Endothelial cell (in vitro differentiated cells): ENCODE measurements at regions not wholly inside any gene's neighbourhood (a gene's known extent, or its start where the extent isn't known, plus 50 kb on each side); places are given as distances from the start of the nearest gene placed in this dataset.

Experiments used
- DNase-seq: peaks from one replicate; pipeline ENCODE4 v3.0.0; 2021; ENCODE audit warnings: low spot score
- H3K27ac Mint-ChIP-seq: one replicate; pipeline ENCODE4 v1.8.0; 2021; ENCODE audit warnings: mixed read lengths, inconsistent platforms; ENCODE audit not compliant: unreplicated experiment
- H3K27me3 Mint-ChIP-seq: one replicate; pipeline ENCODE4 v1.8.0; 2021; ENCODE audit warnings: mild to moderate bottlenecking, moderate library complexity, mixed read lengths, inconsistent platforms; ENCODE audit not compliant: unreplicated experiment
- H3K36me3 Mint-ChIP-seq: one replicate; pipeline ENCODE4 v1.8.0; 2021; ENCODE audit warnings: mild to moderate bottlenecking, low read depth, mixed read lengths, inconsistent platforms; ENCODE audit not compliant: unreplicated experiment
- H3K4me1 Mint-ChIP-seq: one replicate; pipeline ENCODE4 v1.8.0; 2021; ENCODE audit warnings: mild to moderate bottlenecking, mixed read lengths, inconsistent platforms; ENCODE audit not compliant: unreplicated experiment
- H3K4me3 Mint-ChIP-seq: one replicate; pipeline ENCODE4 v1.8.0; 2021; ENCODE audit warnings: mild to moderate bottlenecking, mixed read lengths, inconsistent platforms; ENCODE audit not compliant: unreplicated experiment
- H3K9me3 Mint-ChIP-seq: one replicate; pipeline ENCODE4 v1.8.0; 2021; ENCODE audit warnings: mixed read lengths, inconsistent platforms; ENCODE audit not compliant: unreplicated experiment
- CTCF ChIP-seq: fragments of 200-600 bp; sonication (generic); IDR thresholded peaks from one replicate; pipeline ENCODE4 v1.5.0; 2021; ENCODE audit warnings: antibody characterized with exemption; ENCODE audit not compliant: unreplicated experiment

- no peak for TF ChIP-seq CTCF
- no peak for DNase-seq
- no peaks in the 10 kb centered on the region for H3K4me1 Mint-ChIP-seq
- no peak overlapping the region for H3K27ac Mint-ChIP-seq
- no peaks in the 10 kb centered on the region for H3K27me3 Mint-ChIP-seq
- no peak overlapping the region for H3K4me3 Mint-ChIP-seq
- H3K9me3 Mint-ChIP-seq = peaks cover 10% of the 10 kb centered on the region
- H3K36me3 Mint-ChIP-seq = no peaks in the 10 kb centered on the region
Observed at GRCh38 chr21:25115021-25115420, 492.3 kb downstream of the MRPL39 start.

GRCh38 chr21:25107708-25108107 is 499.6 kb downstream of the MRPL39 start:
- no peak for TF ChIP-seq CTCF
- no peak overlapping the region for H3K27ac Mint-ChIP-seq

GRCh38 chr21:25103500-25104207 is 503.6 kb downstream of the MRPL39 start:
- H3K4me1 Mint-ChIP-seq = no peaks in the 10 kb centered on the region
- TF ChIP-seq CTCF = no peak
- H3K9me3 Mint-ChIP-seq = peaks cover 9% of the 10 kb centered on the region
- peaks cover 1% of the 10 kb centered on the region for H3K27me3 Mint-ChIP-seq
- DNase-seq = no peak
- H3K27ac Mint-ChIP-seq = no peak overlapping the region
- no peak overlapping the region for H3K4me3 Mint-ChIP-seq
- no peaks in the 10 kb centered on the region for H3K36me3 Mint-ChIP-seq

More at GRCh38 chr21:25107708-25108107, 499.6 kb downstream of the MRPL39 start:
- H3K27me3 Mint-ChIP-seq = peaks cover 1% of the 10 kb centered on the region
- no peaks in the 10 kb centered on the region for H3K36me3 Mint-ChIP-seq
- H3K9me3 Mint-ChIP-seq = peaks cover 9% of the 10 kb centered on the region
- no peak overlapping the region for H3K4me3 Mint-ChIP-seq
- no peak for DNase-seq
- no peaks in the 10 kb centered on the region for H3K4me1 Mint-ChIP-seq

GRCh38 chr21:25097648-25098047 is 509.6 kb downstream of the MRPL39 start:
- H3K4me1 Mint-ChIP-seq = no peaks in the 10 kb centered on the region
- DNase-seq = no peak
- no peaks in the 10 kb centered on the region for H3K27me3 Mint-ChIP-seq
- H3K27ac Mint-ChIP-seq = no peak overlapping the region
- no peak overlapping the region for H3K4me3 Mint-ChIP-seq
- TF ChIP-seq CTCF = no peak
- H3K36me3 Mint-ChIP-seq = no peaks in the 10 kb centered on the region
- H3K9me3 Mint-ChIP-seq = peaks cover 4% of the 10 kb centered on the region

DNA sequence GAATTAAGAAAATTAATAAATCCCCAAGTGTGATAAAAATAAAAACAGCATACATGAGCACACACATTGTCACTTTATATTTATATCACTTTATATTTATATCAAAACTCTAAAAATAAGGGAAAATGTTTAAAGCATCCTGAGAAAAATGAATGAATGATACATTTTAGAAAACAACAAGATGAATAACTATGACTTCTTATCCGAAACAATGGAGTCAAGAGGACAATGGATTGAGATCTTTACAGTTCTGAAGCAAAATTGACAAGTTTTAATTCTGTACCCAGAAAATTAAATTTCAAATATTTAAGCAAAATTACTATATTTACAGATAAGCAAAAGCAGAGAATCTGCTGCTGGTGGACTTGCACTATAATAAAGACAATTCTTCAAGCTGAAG is 512.6 kb downstream of the MRPL39 start:
- no peak for DNase-seq
- H3K9me3 Mint-ChIP-seq = peaks cover 12% of the 10 kb centered on the region
- no peak overlapping the region for H3K27ac Mint-ChIP-seq
- TF ChIP-seq CTCF = no peak
- H3K36me3 Mint-ChIP-seq = no peaks in the 10 kb centered on the region
- no peaks in the 10 kb centered on the region for H3K27me3 Mint-ChIP-seq
- H3K4me3 Mint-ChIP-seq = no peak overlapping the region
- no peaks in the 10 kb centered on the region for H3K4me1 Mint-ChIP-seq
